Breast epithelium (tissue), 3 donors: ENCODE measurements at regions not wholly inside any gene's neighbourhood (a gene's known extent, or its start where the extent isn't known, plus 50 kb on each side); places are given as distances from the start of the nearest gene placed in this dataset.

Experiments
- POLR2A ChIP-seq: fragments of 450-650 bp; IDR thresholded peaks from one replicate; pipeline ENCODE4 v1.6.1; 2016; ENCODE audit warnings: antibody characterized with exemption, mild to moderate bottlenecking, moderate library complexity
- TF ChIP-seq, protein P1 (sequence below), 3 donors: fragments of 450-650 bp; IDR thresholded peaks; one replicate each; pipeline ENCODE4 v1.5.1; 2016 to 2017; ENCODE audit warnings: antibody characterized with exemption in 3 of 3, mild to moderate bottlenecking in 3 of 3, moderate library complexity in 3 of 3

DNA sequence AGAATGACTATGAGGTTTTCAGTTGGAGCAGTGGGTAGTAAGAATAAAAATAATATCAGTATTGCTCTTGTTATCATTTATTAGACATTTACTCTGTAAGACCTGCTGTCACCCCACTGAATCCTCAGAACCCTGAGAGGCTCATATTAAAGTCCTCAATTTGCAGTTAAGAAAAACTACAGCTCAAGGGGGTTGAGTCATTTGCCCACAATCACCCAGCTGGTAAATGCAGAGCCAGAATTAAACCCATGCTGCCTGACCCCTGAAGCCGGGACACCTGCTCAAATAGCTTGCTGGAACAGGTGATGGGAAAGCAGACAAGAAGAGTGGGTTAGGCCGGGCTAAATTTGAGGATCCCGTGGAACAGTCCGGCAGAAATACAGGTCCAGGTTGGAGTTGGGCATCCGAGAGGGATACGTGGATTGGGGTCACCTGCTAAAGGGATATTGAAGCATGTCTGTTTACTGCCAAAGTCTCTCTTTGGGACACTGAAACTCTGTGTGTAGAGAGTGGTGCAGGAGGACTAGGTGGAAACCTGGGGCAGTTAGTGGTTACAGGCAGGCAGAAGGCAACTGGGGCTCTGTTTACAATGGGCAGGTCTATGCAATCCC lies 344.1 kb downstream of the CDC5L start:
- TF ChIP-seq, protein P1, sequence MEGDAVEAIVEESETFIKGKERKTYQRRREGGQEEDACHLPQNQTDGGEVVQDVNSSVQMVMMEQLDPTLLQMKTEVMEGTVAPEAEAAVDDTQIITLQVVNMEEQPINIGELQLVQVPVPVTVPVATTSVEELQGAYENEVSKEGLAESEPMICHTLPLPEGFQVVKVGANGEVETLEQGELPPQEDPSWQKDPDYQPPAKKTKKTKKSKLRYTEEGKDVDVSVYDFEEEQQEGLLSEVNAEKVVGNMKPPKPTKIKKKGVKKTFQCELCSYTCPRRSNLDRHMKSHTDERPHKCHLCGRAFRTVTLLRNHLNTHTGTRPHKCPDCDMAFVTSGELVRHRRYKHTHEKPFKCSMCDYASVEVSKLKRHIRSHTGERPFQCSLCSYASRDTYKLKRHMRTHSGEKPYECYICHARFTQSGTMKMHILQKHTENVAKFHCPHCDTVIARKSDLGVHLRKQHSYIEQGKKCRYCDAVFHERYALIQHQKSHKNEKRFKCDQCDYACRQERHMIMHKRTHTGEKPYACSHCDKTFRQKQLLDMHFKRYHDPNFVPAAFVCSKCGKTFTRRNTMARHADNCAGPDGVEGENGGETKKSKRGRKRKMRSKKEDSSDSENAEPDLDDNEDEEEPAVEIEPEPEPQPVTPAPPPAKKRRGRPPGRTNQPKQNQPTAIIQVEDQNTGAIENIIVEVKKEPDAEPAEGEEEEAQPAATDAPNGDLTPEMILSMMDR (IDR thresholded peaks at IDR 0.05), result no peak
- TF ChIP-seq POLR2A, result no peak
